ENCODE measurements at regions not wholly inside any gene's neighbourhood (a gene's known extent, or its start where the extent isn't known, plus 50 kb on each side); places are given as distances from the start of the nearest gene placed in this dataset.

DNA sequence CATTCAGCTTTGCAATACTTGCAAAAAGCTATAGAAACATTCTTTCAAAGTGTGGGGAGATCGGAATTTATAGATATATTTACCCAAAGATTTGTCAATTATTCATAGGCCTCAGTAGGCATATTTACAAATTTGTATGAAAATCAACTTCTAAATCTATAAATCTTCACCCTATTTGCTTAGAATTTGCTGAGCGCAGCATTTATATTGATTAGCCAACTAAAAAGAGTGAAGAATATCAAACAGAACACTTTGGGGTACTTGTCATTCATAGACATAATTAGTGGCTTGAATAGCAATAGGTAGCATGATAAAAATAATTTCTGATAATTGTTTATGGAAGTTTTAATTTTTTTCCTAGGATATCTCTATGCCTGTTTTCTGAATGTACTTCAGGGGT lies 244.5 kb upstream of the SLC35B3 start:
- DNase-seq (ENCODE audit: low read depth in 2 of 2) = no peak

DNA sequence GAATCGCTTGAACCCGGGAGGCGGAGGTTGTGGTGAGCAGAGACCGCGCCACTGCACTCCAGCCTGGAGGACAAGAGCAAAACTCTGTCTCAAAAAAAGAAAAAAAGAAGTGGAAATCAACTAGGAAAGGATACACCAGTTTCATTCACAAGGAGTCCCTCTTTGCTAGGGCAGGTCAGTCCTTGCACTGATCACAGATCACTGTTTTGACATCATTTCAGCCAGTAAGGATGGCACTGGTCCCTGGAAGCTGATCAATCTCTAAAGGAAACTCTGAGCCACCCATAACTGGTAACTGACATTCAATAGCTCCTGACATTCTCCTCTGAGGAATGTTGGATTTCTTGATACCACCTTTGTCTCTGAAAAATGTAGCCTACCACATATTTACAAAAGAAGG lies 243.1 kb upstream of the SLC35B3 start:
- DNase-seq (ENCODE audit: low read depth in 2 of 2) = no peak

- no peak for DNase-seq (ENCODE audit: low read depth in 2 of 2)
Measured at GRCh38 chr6:8674126-8674525, 238.8 kb upstream of the SLC35B3 start.

- no peak for DNase-seq (ENCODE audit: low read depth in 2 of 2)
Measured at GRCh38 chr6:8672882-8673281, 237.5 kb upstream of the SLC35B3 start.

DNA sequence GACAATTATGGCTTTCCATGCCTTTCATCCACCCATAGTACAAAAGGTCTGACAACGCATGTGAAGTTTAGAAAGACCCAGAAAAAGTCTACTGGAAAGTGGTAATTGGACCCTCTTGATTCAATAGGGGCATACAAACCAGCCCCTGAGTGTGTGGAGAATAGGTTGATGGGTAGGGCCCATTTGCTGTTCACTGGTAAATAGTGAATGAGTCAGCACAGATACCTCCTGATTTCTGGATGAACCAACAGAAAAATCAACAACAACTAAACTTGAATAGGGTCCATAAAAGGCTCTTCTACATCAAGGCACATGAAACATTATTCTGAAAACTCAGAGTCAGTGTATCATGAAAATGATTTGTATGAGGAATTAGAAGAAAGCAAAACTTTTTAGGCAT lies 235.4 kb upstream of the SLC35B3 start:
- no peak for DNase-seq (ENCODE audit: low read depth in 2 of 2)

GRCh38 chr6:8664700-8665099 lies 229.4 kb upstream of the SLC35B3 start:
- no peak for DNase-seq (ENCODE audit: low read depth in 2 of 2)

DNA sequence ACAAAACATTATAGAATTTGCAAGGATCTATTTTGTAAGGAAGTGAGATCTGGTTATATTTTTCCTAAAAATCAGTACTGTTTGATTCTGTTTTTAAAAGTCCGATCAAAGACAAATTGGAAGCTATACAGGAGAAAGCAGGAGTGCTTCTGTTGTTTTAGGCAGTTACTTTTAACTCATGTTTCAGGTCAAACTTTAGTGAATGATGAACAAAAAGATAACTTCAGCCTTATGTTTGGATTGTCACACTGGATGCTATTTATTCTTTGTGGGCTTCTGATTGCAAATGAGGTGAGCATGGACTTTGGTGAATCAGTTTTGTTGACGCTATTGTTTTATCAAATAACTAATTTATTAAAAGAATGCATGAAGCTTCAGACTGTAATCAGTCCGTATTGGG lies 228.7 kb upstream of the SLC35B3 start:
- DNase-seq (ENCODE audit: low read depth in 2 of 2) = no peak

DNA sequence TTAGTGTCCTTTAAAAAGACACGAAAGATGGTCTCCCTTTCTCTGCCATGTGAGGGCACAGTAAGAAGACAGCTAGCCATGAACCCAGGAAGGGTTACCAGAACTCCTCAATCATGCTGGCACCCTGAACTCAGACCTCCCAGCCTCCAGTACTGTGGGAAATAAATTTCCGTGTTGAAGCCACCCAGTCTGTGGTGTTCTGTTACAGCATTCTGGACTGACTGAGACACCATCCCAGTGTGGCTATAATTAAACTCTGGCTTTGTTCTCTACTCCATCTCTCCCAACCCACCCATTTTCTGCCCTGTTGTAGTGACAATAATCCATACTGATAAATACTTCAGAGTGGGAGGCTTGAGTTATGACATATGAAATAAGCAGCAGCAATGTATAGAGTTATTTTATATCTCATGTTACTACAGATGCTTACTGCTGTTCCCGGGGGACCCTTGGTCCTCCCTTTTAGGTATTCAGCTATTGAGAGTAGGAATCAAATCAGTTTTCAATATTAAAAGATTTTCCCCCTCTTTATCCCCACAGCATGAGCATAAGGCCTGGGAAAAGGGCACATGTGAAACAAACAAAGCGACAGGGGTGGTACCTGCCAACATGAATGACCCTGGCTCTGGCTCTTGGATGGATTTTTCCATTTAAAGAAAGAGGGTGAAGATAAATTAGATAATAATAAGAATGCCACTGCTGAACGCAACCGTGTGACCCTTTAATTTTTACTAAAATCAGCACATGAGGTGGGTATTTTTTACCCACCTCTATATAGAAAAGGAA lies 224.3 kb upstream of the SLC35B3 start:
- DNase-seq (ENCODE audit: low read depth in 2 of 2) = no peak

GRCh38 chr6:8658416-8658815 lies 223.1 kb upstream of the SLC35B3 start:
- DNase-seq (ENCODE audit: low read depth in 2 of 2) = no peak

DNA sequence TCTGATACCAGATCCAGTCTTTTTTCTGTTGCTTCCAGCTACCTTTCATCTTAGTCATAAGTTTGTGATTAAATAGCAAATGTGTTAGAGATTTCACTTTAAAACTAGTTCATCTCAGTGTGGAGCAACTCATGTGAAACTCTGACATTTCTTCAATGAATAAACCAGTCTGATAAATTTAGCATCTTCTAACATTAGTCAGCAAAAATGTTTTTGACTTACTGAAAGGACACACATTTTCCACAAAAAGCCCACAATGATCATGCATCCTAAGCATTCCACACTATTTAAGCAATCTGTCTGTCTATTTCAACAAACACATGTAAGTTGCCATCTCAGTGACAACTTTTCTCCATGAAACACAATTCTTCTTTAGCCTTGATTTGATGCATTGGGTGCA lies 222.2 kb upstream of the SLC35B3 start:
- DNase-seq (ENCODE audit: low read depth in 2 of 2) = no peak

- DNase-seq (ENCODE audit: low read depth in 2 of 2) = no peak
Measured at GRCh38 chr6:8655670-8656454, 220.5 kb upstream of the SLC35B3 start.

DNA sequence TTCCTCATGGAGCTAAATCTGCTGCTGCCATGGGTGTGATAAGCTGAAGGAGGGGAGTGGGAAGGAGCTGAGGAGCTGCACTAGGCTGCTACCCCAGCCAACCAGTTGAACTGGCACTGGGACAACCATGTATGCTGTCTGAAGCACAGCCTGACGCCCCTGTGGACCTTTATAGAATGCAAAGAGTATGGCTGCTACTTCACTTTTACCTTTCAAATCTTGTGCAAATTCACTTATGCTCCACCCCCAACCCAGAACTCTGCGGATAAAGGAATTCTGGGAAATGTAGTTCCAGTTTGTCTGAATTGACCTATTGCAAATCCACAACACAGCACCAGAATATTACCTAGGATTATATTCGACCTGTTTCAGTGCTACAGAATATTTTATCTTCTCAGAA lies 217.4 kb upstream of the SLC35B3 start:
- no peak for DNase-seq (ENCODE audit: low read depth in 2 of 2)

- DNase-seq (ENCODE audit: low read depth in 2 of 2) = no peak
Measured at GRCh38 chr6:8651998-8652397, 216.7 kb upstream of the SLC35B3 start.

DNA sequence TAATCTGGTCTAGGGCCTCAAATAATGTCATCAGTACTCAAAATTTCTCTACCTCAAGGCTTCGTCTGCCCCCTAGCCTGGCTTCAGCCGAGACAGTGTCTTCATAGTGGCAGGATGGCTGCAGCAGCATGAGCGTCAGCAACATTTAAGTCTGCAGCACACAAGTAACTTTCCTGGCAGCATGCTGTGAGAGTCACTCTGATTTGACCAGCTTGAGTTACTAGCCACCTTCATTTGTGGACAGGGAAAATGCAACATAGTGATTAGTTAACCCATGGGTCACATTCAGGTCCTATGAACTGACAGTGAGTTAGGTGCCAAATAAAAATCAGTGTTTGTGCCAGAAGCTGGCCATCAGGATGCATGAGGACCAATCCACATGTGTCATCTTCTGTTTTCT lies 209.9 kb upstream of the SLC35B3 start:
- no peak for DNase-seq (ENCODE audit: low read depth in 2 of 2)

DNA sequence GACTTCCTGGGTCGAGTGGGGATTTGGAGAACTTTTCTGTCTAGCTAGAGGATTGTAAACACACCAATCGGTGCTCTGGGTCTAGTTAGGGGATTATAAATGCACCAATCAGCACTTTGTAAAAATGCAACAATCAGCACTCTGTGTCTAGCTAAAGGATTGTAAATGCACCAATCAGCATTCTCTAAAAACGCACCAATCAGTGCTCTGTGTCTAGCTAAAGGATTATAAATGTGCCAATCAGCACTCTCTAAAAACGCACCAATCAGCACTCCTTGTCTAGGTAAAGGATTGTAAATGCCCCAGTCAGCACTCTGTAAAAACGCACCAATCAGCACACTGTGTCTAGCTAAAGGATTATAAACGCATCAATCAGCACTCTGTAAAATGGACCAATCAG lies 209.0 kb upstream of the SLC35B3 start:
- DNase-seq (ENCODE audit: low read depth in 2 of 2) = no peak

- DNase-seq (ENCODE audit: low read depth in 2 of 2) = no peak
Measured at GRCh38 chr6:8642854-8643253, 207.5 kb upstream of the SLC35B3 start.

DNA sequence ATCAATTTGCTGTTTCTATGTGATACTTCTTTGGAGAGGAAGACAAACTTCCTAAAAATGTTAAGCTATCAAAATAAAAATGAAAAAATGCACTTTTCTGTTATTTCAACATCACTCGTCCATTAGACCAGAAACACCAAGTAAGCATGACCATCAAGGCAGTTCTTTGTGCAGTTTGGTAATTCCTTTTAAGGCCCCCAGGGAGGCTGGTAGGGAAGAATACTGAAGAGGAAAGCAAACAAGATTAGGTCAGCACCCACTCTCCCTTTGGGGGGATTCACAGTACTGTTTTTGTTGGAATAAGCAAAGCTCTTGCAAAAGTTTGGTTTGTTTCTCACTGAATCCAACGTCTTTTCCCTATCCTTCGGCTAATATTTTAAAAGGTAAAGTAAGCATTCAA lies 206.8 kb upstream of the SLC35B3 start:
- DNase-seq (ENCODE audit: low read depth in 2 of 2) = no peak

DNA sequence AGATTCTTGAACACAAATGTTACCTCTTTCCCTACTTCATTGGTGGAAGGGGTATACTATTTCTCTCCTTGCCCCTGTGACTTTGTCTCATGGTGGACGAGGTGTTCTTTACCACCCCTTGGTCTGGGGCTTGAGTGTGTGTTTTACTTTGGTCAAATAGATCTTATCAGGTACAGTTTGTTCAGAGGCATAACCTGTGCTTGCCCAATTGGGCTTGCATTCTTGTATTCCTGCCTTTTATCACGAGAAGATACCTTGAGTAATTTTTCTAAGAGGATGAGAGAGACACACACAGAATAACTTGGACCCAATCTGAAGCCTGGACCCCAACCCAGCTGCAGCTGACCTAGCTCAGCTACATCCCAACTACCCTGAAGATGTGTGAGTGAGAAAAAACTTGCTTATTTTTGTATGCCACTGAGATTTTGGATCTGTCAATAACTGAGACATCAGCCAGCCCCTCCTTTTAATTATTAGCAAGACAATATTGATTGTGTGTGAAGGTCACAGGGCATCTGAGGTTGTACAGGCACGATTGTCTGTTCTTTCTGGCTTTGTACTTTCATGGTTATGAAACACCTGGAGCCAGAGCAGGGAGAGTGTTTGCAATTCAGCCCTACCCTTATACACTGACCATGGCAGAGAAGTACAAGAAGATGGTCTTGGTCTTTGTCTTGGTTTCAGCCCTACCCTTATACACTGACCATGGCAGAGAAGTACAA lies 204.7 kb upstream of the SLC35B3 start:
- no peak for DNase-seq (ENCODE audit: low read depth in 2 of 2)

DNA sequence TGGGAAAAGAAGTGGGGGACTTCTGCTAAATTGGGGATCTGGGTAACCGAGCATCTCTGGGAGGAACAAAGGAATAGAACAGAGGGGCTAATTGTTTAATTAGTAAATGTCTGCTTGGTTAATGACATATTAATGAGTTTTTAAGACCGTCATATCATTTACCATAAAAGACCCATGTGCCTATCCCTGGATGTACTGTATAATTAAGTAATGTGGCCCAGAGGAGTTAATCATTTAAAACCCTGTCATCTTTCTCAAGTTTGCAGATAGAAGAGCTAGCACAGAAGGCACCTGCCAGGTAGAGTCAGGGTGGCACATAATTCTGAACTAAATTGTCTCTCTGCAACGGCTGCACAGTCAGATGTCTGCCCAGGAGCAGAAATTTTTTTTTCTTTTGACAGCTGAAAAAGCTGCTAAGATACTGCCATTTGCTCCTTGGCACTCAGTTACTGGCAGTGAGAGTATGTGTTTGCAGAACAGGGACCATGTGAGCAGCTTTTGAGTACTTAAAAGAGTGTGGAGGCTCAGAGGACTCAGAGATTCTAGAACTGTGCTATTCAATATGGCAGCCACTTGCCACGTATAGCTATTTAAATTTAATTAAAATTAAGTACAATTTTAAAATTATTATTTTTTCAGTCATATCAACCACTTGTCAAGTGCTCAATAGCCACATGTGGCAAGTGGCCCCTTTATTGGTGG lies 202.7 kb upstream of the SLC35B3 start:
- no peak for DNase-seq (ENCODE audit: low read depth in 2 of 2)

GRCh38 chr6:8633762-8634161 lies 198.4 kb upstream of the SLC35B3 start:
- no peak for DNase-seq (ENCODE audit: low read depth in 2 of 2)

- no peak for DNase-seq (ENCODE audit: low read depth in 2 of 2)
Measured at GRCh38 chr6:8628736-8629135, 193.4 kb upstream of the SLC35B3 start.

- DNase-seq (ENCODE audit: low read depth in 2 of 2) = no peak
Measured at GRCh38 chr6:8628063-8628462, 192.7 kb upstream of the SLC35B3 start.

Data from lung microvascular endothelial cell (primary cell).